Endodermal cell (in vitro differentiated cells): ENCODE measurements at regions not wholly inside any gene's neighbourhood (a gene's known extent, or its start where the extent isn't known, plus 50 kb on each side); places are given as distances from the start of the nearest gene placed in this dataset.

Experiments
- DNase-seq: peaks from one replicate; pipeline ENCODE4 v3.0.0-alpha.2; 2017
- H3K27ac ChIP-seq: 2 replicates; pipeline ENCODE4 v1.5.1; 2013; ENCODE audit warnings: mild to moderate bottlenecking, low read depth, low read length, moderate library complexity
- H3K27me3 ChIP-seq: 2 replicates; pipeline ENCODE4 v1.6.1; 2013; ENCODE audit warnings: mild to moderate bottlenecking, low read length, moderate library complexity; ENCODE audit not compliant: insufficient read depth, control insufficient read depth, poor library complexity, severe bottlenecking
- H3K36me3 ChIP-seq: 2 replicates; pipeline ENCODE4 v1.7.0; 2013; ENCODE audit warnings: mild to moderate bottlenecking, low read length, moderate library complexity; ENCODE audit not compliant: control insufficient read depth, insufficient read depth
- H3K4me1 ChIP-seq: one replicate; pipeline ENCODE4 v1.7.0; 2013; ENCODE audit warnings: low read length; ENCODE audit not compliant: control insufficient read depth, insufficient read depth
- H3K4me3 ChIP-seq: 2 replicates; pipeline ENCODE4 v1.5.1; 2013; ENCODE audit warnings: mild to moderate bottlenecking, low read length, moderate library complexity
- H3K9ac ChIP-seq: 2 replicates; pipeline ENCODE4 v1.6.1; 2013; ENCODE audit warnings: mild to moderate bottlenecking, low read length, moderate library complexity; ENCODE audit not compliant: poor library complexity, severe bottlenecking; ENCODE audit errors: extremely low read depth
- H3K9me3 ChIP-seq: 2 replicates; pipeline ENCODE4 v1.6.1; 2013; ENCODE audit warnings: mild to moderate bottlenecking, low read length, moderate library complexity; ENCODE audit not compliant: control insufficient read depth
- H3K27ac Mint-ChIP-seq: 2 replicates; pipeline ENCODE4 v1.8.0; 2020; ENCODE audit warnings: mixed read lengths
- H3K27me3 Mint-ChIP-seq: 2 replicates; pipeline ENCODE4 v1.8.0; 2021; ENCODE audit warnings: mild to moderate bottlenecking, mixed read lengths; ENCODE audit not compliant: insufficient read depth
- H3K36me3 Mint-ChIP-seq: 2 replicates; pipeline ENCODE4 v1.8.0; 2020; ENCODE audit warnings: low read depth, mixed read lengths
- H3K4me1 Mint-ChIP-seq: 2 replicates; pipeline ENCODE4 v1.8.0; 2020; ENCODE audit warnings: mixed read lengths
- H3K4me3 Mint-ChIP-seq: 2 replicates; pipeline ENCODE4 v1.8.0; 2020; ENCODE audit warnings: mild to moderate bottlenecking, moderate library complexity, mixed read lengths
- H3K9me3 Mint-ChIP-seq: 2 replicates; pipeline ENCODE4 v1.8.0; 2020; ENCODE audit warnings: mild to moderate bottlenecking, mixed read lengths
- CTCF ChIP-seq: fragments of 200-600 bp; sonication (generic); conservative IDR thresholded peaks from 2 replicates; pipeline ENCODE4 v1.5.0; 2021; ENCODE audit warnings: antibody characterized with exemption, mild to moderate bottlenecking
- WGBS, 2 experiments: methylation state at CpG; one replicate each; pipeline versions ENCODE4 v1.1.5 to v1.1.7; 2013; ENCODE audit warnings: missing lambda C conversion rate in 2 of 2, mixed read lengths in 1 of 2; ENCODE audit not compliant: insufficient coverage in 1 of 2, insufficient read length in 1 of 2; 5-methylcytosine and 5-hydroxymethylcytosine counted together

GRCh38 chr6:54602591-54602990 is 244.0 kb upstream of the FAM83B start:
- H3K27ac ChIP-seq = no peak overlapping the region
- no peak overlapping the region for H3K9ac ChIP-seq
- no peaks in the 10 kb centered on the region for H3K36me3 Mint-ChIP-seq
- H3K4me3 Mint-ChIP-seq = no peak overlapping the region
- DNase-seq = no peak
- H3K27ac Mint-ChIP-seq = no peak overlapping the region
- H3K4me1 Mint-ChIP-seq = no peaks in the 10 kb centered on the region
- WGBS, 2 experiments = 93 to 100% methylated on average over 2 to 3 of the region's 3 CpGs
- no peaks in the 10 kb centered on the region for H3K27me3 ChIP-seq
- TF ChIP-seq CTCF = no peak
- no peaks in the 10 kb centered on the region for H3K27me3 Mint-ChIP-seq
- H3K4me1 ChIP-seq = no peaks in the 10 kb centered on the region
- H3K36me3 ChIP-seq = no peaks in the 10 kb centered on the region
- no peaks in the 10 kb centered on the region for H3K9me3 ChIP-seq
- H3K9me3 Mint-ChIP-seq = no peaks in the 10 kb centered on the region
- H3K4me3 ChIP-seq = no peak overlapping the region

- Histone ChIP-seq H3K36me3 (no peaks in the 10 kb centered on the region), H3K9me3 (no peaks in the 10 kb centered on the region), H3K4me1 (peaks cover 5% of the 10 kb centered on the region), H3K4me3 (no peak overlapping the region), H3K27me3 (no peaks in the 10 kb centered on the region), H3K27ac (no peak overlapping the region), H3K9ac (no peak overlapping the region)
- Mint-ChIP-seq H3K4me3 (no peak overlapping the region), H3K27ac (no peak overlapping the region), H3K36me3 (no peaks in the 10 kb centered on the region), H3K4me1 (no peaks in the 10 kb centered on the region), H3K9me3 (no peaks in the 10 kb centered on the region), H3K27me3 (no peaks in the 10 kb centered on the region)
- DNase-seq = no peak
- TF ChIP-seq CTCF = no peak
These were observed 236.6 kb upstream of the FAM83B start for GRCh38 chr6:54609981-54610380.

- Histone ChIP-seq H3K9me3 (no peaks in the 10 kb centered on the region), H3K4me3 (no peak overlapping the region), H3K27ac (no peak overlapping the region), H3K27me3 (no peaks in the 10 kb centered on the region), H3K4me1 (peaks cover 10% of the 10 kb centered on the region), H3K9ac (no peak overlapping the region), H3K36me3 (no peaks in the 10 kb centered on the region)
- Mint-ChIP-seq H3K27ac (no peak overlapping the region), H3K27me3 (no peaks in the 10 kb centered on the region), H3K4me1 (peaks cover 8% of the 10 kb centered on the region), H3K36me3 (no peaks in the 10 kb centered on the region), H3K9me3 (no peaks in the 10 kb centered on the region), H3K4me3 (no peak overlapping the region)
- WGBS, 2 experiments = 100% methylated on average over 1 of the region's 1 CpG; no CpG with 5 or more reads in 1 of the 2 experiments
- TF ChIP-seq CTCF = no peak
- no peak for DNase-seq
These were observed 233.0 kb upstream of the FAM83B start for GRCh38 chr6:54613596-54613995.
